Thyroid gland (tissue), 4 donors: ENCODE measurements at regions not wholly inside any gene's neighbourhood (a gene's known extent, or its start where the extent isn't known, plus 50 kb on each side); places are given as distances from the start of the nearest gene placed in this dataset.

Experiments
- POLR2A ChIP-seq, 2 donors: fragments of 450-650 bp; IDR thresholded peaks; one replicate each; pipeline ENCODE4 v1.6.1; 2017; ENCODE audit warnings: antibody characterized with exemption in 2 of 2, mild to moderate bottlenecking in 2 of 2, moderate library complexity in 1 of 2
- TF ChIP-seq, protein P1 (sequence below), 6 experiments: fragments of 200-600 bp in 3 of 6; fragments of 450-650 bp in 3 of 6; sonication (generic) in 3 of 6; IDR thresholded peaks; one replicate each; pipeline ENCODE4 v1.5.1; 2016 to 2019; ENCODE audit warnings: antibody characterized with exemption in 6 of 6, mild to moderate bottlenecking in 2 of 6, inconsistent platforms in 1 of 6, moderate library complexity in 1 of 6

DNA sequence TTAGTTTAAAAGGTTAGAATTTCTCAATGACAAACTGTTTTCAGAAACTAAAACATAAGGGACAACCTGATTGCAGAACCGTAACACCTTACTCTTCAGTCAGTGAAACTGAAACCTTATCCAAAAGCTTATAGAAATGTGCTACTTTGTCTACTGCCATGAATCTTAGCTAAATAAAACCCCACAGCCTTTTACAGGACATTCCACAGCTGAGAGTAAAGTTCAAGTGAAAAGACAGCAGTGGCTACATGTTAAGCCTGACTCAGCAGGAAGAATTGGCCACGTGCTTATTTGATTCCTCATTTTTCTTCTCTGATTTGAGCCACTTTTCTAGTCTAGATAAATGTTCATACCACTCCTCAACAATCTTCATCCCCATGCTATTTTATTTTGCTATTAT lies 278.7 kb upstream of the ISL1 start:
- TF ChIP-seq POLR2A (IDR thresholded peaks at IDR 0.05), result no peak
- TF ChIP-seq, protein P1, sequence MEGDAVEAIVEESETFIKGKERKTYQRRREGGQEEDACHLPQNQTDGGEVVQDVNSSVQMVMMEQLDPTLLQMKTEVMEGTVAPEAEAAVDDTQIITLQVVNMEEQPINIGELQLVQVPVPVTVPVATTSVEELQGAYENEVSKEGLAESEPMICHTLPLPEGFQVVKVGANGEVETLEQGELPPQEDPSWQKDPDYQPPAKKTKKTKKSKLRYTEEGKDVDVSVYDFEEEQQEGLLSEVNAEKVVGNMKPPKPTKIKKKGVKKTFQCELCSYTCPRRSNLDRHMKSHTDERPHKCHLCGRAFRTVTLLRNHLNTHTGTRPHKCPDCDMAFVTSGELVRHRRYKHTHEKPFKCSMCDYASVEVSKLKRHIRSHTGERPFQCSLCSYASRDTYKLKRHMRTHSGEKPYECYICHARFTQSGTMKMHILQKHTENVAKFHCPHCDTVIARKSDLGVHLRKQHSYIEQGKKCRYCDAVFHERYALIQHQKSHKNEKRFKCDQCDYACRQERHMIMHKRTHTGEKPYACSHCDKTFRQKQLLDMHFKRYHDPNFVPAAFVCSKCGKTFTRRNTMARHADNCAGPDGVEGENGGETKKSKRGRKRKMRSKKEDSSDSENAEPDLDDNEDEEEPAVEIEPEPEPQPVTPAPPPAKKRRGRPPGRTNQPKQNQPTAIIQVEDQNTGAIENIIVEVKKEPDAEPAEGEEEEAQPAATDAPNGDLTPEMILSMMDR (IDR thresholded peaks at IDR 0.05), result no peak
